ENCODE measurements at regions not wholly inside any gene's neighbourhood (a gene's known extent, or its start where the extent isn't known, plus 50 kb on each side); places are given as distances from the start of the nearest gene placed in this dataset.

DNA sequence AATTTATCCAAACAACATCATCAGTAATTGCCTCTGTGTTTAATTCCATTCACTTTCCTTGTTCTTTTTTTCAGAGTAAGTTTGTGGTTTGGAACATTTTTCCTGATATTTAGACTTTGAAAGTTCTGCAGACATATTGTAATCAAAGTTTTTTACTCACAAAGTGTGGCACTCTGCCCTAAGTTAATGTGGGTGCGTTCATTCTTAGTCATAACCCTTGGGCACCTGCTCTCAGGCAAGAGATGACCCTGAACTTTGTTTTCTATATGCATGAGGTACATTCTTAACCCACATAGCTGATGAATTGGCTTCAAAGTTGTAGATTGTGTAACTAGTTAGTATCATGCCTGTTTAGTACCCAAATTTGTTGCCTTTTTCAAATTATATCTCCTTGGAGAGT lies 424.3 kb downstream of the GRXCR1 start:
- WGBS, 2 donors = 17 to 18% methylated on average over 1 of the region's 1 CpG
- intact Hi-C loops (cut with DNase I) = no loop called here
- H3K4me3 ChIP-seq = no peak overlapping the region
- TF ChIP-seq, protein P1, sequence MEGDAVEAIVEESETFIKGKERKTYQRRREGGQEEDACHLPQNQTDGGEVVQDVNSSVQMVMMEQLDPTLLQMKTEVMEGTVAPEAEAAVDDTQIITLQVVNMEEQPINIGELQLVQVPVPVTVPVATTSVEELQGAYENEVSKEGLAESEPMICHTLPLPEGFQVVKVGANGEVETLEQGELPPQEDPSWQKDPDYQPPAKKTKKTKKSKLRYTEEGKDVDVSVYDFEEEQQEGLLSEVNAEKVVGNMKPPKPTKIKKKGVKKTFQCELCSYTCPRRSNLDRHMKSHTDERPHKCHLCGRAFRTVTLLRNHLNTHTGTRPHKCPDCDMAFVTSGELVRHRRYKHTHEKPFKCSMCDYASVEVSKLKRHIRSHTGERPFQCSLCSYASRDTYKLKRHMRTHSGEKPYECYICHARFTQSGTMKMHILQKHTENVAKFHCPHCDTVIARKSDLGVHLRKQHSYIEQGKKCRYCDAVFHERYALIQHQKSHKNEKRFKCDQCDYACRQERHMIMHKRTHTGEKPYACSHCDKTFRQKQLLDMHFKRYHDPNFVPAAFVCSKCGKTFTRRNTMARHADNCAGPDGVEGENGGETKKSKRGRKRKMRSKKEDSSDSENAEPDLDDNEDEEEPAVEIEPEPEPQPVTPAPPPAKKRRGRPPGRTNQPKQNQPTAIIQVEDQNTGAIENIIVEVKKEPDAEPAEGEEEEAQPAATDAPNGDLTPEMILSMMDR (IDR thresholded peaks at IDR 0.05) = no peak
- H3K9me3 ChIP-seq = no peaks in the 10 kb centered on the region
- H3K4me1 ChIP-seq = no peaks in the 10 kb centered on the region
- H3K27ac ChIP-seq = no peak overlapping the region
- H3K36me3 ChIP-seq = no peaks in the 10 kb centered on the region
- ATAC-seq (no peak), FAIRE-seq (no peak), DNase-seq (no peak)
- no peaks in the 10 kb centered on the region for H3K27me3 ChIP-seq

DNA sequence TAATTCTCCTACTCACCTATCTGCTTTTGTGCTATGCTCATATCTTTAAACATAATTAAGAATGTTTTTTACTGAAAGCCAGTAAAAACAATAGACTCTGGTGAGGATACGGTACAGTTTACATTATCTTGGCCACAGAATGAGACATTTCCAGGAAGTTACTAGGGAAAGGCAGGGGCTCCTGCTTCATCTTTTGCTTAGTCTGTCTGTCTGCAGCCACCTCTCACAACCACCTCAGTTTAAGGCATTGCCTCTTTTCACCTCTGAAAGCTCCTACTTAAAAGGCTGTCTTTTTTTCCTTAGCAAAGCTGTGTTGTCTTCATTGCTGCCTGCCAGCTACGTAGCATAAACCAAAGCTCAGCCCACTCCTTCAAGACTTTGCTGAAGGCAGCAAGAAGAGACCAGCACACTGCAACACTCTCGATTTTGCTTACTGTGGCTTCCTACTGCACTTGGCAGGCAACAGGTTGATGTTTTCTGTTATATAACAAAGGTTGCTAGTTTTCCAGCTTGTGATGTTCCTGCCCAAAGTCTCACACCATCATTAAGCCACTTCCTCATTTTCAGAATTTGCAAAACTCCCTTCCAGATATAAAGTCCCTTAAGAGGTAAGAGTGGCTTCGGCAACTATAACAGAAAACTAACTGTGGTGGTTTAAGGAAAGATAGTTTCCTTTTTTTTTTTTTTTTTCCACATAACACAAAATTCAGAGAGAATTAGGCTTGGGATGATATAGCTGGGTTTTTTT lies 432.9 kb downstream of the GRXCR1 start:
- intact Hi-C loops (cut with DNase I) = no loop called here
- ATAC-seq = no peak
- WGBS, 2 donors = 45 to 46% methylated on average over 4 of the region's 4 CpGs

DNA sequence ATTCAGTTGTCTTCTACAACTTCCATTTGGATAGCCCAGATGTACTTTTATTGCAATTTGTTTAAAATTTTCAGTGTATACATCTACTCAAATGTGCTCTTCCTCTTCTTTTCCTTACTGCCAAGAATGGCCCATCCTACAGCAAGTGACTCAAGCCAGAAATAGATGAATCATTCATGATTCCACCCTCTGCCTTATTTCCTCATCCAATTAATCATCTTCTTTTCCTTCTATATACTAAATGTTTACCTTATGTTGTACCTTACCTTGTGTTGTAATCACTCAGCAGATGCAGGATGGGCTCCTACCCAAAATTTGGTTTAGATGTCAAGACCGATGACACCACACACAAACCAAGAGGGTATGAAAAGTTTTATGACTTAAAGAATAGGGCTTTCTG lies 437.8 kb downstream of the GRXCR1 start:
- FAIRE-seq = no peak
- Histone ChIP-seq H3K4me1 (no peaks in the 10 kb centered on the region), H3K27me3 (no peaks in the 10 kb centered on the region), H3K27ac (no peak overlapping the region), H3K4me3 (no peak overlapping the region), H3K36me3 (no peaks in the 10 kb centered on the region), H3K9me3 (no peaks in the 10 kb centered on the region)
- 90 to 97% methylated on average over 1 of the region's 1 CpG for WGBS, 2 donors
- DNase-seq = no peak
- no peak for ATAC-seq
- intact Hi-C loops (cut with DNase I) = no loop called here
- TF ChIP-seq, protein P1 (IDR thresholded peaks at IDR 0.05) = no peak

More for the DNA sequence above, 432.9 kb downstream of the GRXCR1 start:
- Histone ChIP-seq H3K27me3 (no peaks in the 10 kb centered on the region), H3K9me3 (no peaks in the 10 kb centered on the region), H3K27ac (no peak overlapping the region), H3K4me3 (no peak overlapping the region), H3K36me3 (no peaks in the 10 kb centered on the region), H3K4me1 (no peaks in the 10 kb centered on the region)
- TF ChIP-seq, protein P1 (IDR thresholded peaks at IDR 0.05) = no peak
- no peak for DNase-seq
- FAIRE-seq = no peak

DNA sequence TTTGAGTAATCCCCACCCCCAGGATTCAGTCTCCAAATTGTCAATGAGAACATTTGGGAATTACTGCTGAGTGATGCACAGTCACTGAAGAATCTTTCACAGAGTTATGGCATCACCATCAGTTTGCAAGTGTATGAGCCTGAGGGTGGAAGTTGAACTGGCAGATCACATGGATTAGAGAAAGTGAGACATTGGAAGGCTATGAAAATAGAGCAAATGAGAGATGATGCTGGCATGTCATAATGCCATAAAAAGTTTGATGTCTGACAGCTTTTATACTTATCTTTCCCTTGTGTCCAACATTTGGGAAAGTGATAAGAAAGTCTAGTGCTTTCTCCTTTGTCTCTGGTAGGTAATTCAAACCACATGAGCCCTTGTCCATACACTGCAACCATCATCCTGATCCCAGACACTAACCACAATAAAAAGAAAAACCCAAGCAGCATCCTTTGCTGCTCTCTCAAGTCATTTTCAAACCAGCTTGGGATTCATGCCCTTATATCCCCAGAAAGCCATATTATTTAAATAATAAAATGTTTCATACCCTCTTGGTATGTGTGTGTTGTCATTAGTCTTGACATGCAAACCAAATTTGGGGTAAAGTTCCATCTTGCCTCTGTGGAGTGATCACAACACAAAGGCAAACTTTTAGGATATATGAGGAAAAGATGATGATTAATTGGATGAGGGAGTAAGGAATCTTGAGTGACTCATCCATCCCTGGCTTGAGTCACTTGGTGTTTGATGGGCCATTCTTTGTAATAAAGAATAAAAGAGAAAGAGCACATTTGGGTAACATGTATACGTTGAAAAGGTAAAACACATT lies 438.9 kb downstream of the GRXCR1 start:
- 55 to 83% methylated on average over 1 of the region's 1 CpG for WGBS, 2 donors
- no peak overlapping the region for H3K27ac ChIP-seq
- FAIRE-seq (no peak), DNase-seq (no peak), ATAC-seq (no peak)
- intact Hi-C loops (cut with DNase I) = no loop called here
- no peaks in the 10 kb centered on the region for H3K27me3 ChIP-seq
- TF ChIP-seq, protein P1 (IDR thresholded peaks at IDR 0.05) = no peak
- H3K36me3 ChIP-seq = no peaks in the 10 kb centered on the region
- no peaks in the 10 kb centered on the region for H3K9me3 ChIP-seq
- H3K4me1 ChIP-seq = no peaks in the 10 kb centered on the region
- H3K4me3 ChIP-seq = no peak overlapping the region

DNA sequence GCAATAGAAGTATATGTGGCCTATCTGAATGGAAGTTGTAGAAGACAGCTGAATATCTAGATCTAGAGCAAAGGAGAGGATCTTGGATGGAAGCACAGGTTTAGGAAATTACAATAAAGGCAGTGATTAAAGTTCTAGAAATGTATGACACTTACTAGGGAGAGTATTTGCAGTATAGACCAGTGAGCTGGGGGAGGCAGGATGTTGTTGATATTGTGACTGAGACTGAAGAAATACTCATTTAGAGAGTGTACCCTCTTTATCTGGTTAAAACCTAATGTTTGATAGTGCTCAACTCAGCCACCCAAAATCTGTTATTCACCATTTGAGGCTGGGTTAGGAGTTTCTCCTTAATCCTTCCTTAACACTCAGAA lies 439.5 kb downstream of the GRXCR1 start:
- intact Hi-C loops (cut with DNase I) = no loop called here
- Histone ChIP-seq H3K4me3 (no peak overlapping the region), H3K27ac (no peak overlapping the region), H3K27me3 (no peaks in the 10 kb centered on the region), H3K9me3 (no peaks in the 10 kb centered on the region), H3K36me3 (no peaks in the 10 kb centered on the region), H3K4me1 (no peaks in the 10 kb centered on the region)
- DNase-seq = no peak
- FAIRE-seq = no peak
- no peak for ATAC-seq
- TF ChIP-seq, protein P1 (IDR thresholded peaks at IDR 0.05) = no peak

Data from pancreas (tissue), 10 donors.